AG04450 (cell line): ENCODE measurements at regions not wholly inside any gene's neighbourhood (a gene's known extent, or its start where the extent isn't known, plus 50 kb on each side); places are given as distances from the start of the nearest gene placed in this dataset.
A peak's percentile ranks its signal among the peaks of the same experiment; 100 is the strongest.

Experiments
- CTCF ChIA-PET: fragments of 300-600, 350-600 bp; formaldehyde crosslinking; extraction: SDS; loops from one replicate; lab custom pipeline; 2022; ENCODE audit warnings: antibody characterized with exemption, inconsistent platforms; lab: Charles Lee
- POLR2A ChIA-PET: fragments of 350-600 bp; formaldehyde crosslinking; extraction: SDS; loops from one replicate; lab custom pipeline; 2021; ENCODE audit warnings: antibody characterized with exemption, inconsistent platforms; lab: Yijun Ruan, JAX
- DNase-seq: peaks from one replicate; pipeline ENCODE4 v3.0.0-alpha.2; 2011; ENCODE audit warnings: low read depth, low spot score
- H3K27ac ChIP-seq: one replicate; pipeline ENCODE4 v1.5.1; 2012; ENCODE audit warnings: low read depth, low read length, control low read depth
- H3K27me3 ChIP-seq: one replicate; pipeline ENCODE4 v1.6.0; 2012; ENCODE audit warnings: low read length; ENCODE audit not compliant: control insufficient read depth, insufficient read depth
- H3K4me3 ChIP-seq: 2 replicates; pipeline ENCODE4 v1.5.1; 2011; ENCODE audit warnings: mild to moderate bottlenecking, low read depth, low read length, control low read depth
- H3K9me3 ChIP-seq: 2 replicates; pipeline ENCODE4 v1.5.1; 2012; ENCODE audit warnings: low read length; ENCODE audit not compliant: control insufficient read depth, insufficient read depth
- CTCF ChIP-seq: IDR thresholded peaks from 2 replicates; pipeline ENCODE4 v1.5.1; 2011; ENCODE audit warnings: low read depth, low read length, control low read depth, inconsistent platforms

- no peaks in the 10 kb centered on the region for H3K27me3 ChIP-seq
- peak overlapping the region; percentile 72 for H3K4me3 ChIP-seq
- no peaks in the 10 kb centered on the region for H3K9me3 ChIP-seq
- peak overlapping the region; percentile 82 for H3K27ac ChIP-seq
- POLR2A ChIA-PET, result interaction anchor here (0.6 to 2.5 kb wide), 7 partner anchors 33 to 296 kb away, joined by 3 to 17 read pairs (median 4); no protein-coding TSS in a partner anchor
- no peak for TF ChIP-seq CTCF
- no peak for DNase-seq
- CTCF ChIA-PET, result interaction anchor here (0.7 to 1.3 kb wide), 4 partner anchors 57 to 310 kb away, joined by 4 to 9 read pairs (median 4); no protein-coding TSS in a partner anchor
These were observed 232.5 kb upstream of the SERP2 start for GRCh38 chr13:44140888-44141724.

GRCh38 chr13:44141725-44142539, 231.7 kb upstream of the SERP2 start:
- Histone ChIP-seq H3K27ac (peak overlapping the region; percentile 82), H3K27me3 (no peaks in the 10 kb centered on the region), H3K9me3 (no peaks in the 10 kb centered on the region), H3K4me3 (peak overlapping the region; percentile 72)
- CTCF ChIA-PET, result interaction anchor here (0.7 kb wide), 3 partner anchors 56 to 309 kb away, joined by 4 to 9 read pairs (median 5); no protein-coding TSS in a partner anchor
- POLR2A ChIA-PET, result interaction anchor here (0.6 to 2.5 kb wide), 8 partner anchors 33 to 295 kb away, joined by 3 to 17 read pairs (median 4); no protein-coding TSS in a partner anchor
- no peak for TF ChIP-seq CTCF
- peak; percentile 86 for DNase-seq

- DNase-seq, result no peak
- no peak overlapping the region for H3K27ac ChIP-seq
- H3K27me3 ChIP-seq, result no peaks in the 10 kb centered on the region
- POLR2A ChIA-PET, result interaction anchor here (1.0 to 2.5 kb wide), 3 partner anchors 54 to 294 kb away, joined by 3 to 17 read pairs (median 5); no protein-coding TSS in a partner anchor
- no peak for TF ChIP-seq CTCF
- peak overlapping the region; percentile 53 for H3K4me3 ChIP-seq
- CTCF ChIA-PET, result no interaction called here
- no peaks in the 10 kb centered on the region for H3K9me3 ChIP-seq
These were observed 231.1 kb upstream of the SERP2 start for GRCh38 chr13:44142540-44142867.

- H3K27me3 ChIP-seq, result no peaks in the 10 kb centered on the region
- no peak overlapping the region for H3K27ac ChIP-seq
- ChIA-PET CTCF (no interaction called here), POLR2A (no interaction called here)
- H3K4me3 ChIP-seq, result no peak overlapping the region
- no peak for DNase-seq
- H3K9me3 ChIP-seq, result no peaks in the 10 kb centered on the region
- no peak for TF ChIP-seq CTCF
These were observed 230.5 kb upstream of the SERP2 start for GRCh38 chr13:44142941-44143665.
